Lung (tissue), 11 donors: ENCODE measurements at regions not wholly inside any gene's neighbourhood (a gene's known extent, or its start where the extent isn't known, plus 50 kb on each side); places are given as distances from the start of the nearest gene placed in this dataset.

Source experiments
- ATAC-seq: fragments of 200-7000 bp; cut with Tn5 transposase; one replicate; pipeline ENCODE4 v1.9.1; 2020; ENCODE audit warnings: moderate number of reproducible peaks; ENCODE audit not compliant: insufficient read depth, low FRiP score
- DNase-seq, 3 donors: peaks; one replicate each; pipeline ENCODE4 v3.0.0-alpha.2; 2013 to 2017
- H3K27ac ChIP-seq, 2 donors: one replicate each; pipeline ENCODE4 v1.5.1; 2013; ENCODE audit warnings: mild to moderate bottlenecking in 2 of 2, moderate library complexity in 2 of 2, control low read depth in 1 of 2, inconsistent platforms in 1 of 2, low read depth in 1 of 2, low read length in 1 of 2
- H3K27me3 ChIP-seq, 3 donors: one replicate each; pipeline ENCODE4 v1.5.1; 2013; ENCODE audit warnings: low read length in 2 of 3; ENCODE audit not compliant: control insufficient read depth in 3 of 3, insufficient read depth in 3 of 3
- H3K36me3 ChIP-seq, 4 donors: one replicate each; pipeline ENCODE4 v1.5.1; 2013; ENCODE audit warnings: low read length in 4 of 4, mild to moderate bottlenecking in 1 of 4, moderate library complexity in 1 of 4; ENCODE audit not compliant: control insufficient read depth in 4 of 4, insufficient read depth in 4 of 4
- H3K4me1 ChIP-seq, 5 donors: one replicate each; pipeline ENCODE4 v1.5.1; 2013; ENCODE audit warnings: low read length in 5 of 5, mild to moderate bottlenecking in 2 of 5, moderate library complexity in 1 of 5; ENCODE audit not compliant: control insufficient read depth in 5 of 5, insufficient read depth in 5 of 5
- H3K4me3 ChIP-seq: one replicate; pipeline ENCODE4 v1.5.1; 2013; ENCODE audit warnings: mild to moderate bottlenecking, control low read depth, moderate library complexity
- H3K9ac ChIP-seq, 2 donors: one replicate each; pipeline ENCODE4 v1.5.1; 2013; ENCODE audit warnings: low read length in 2 of 2, control low read depth in 1 of 2; ENCODE audit not compliant: insufficient read depth in 1 of 2
- H3K9me3 ChIP-seq, 4 donors: one replicate each; pipeline ENCODE4 v1.5.1; 2013; ENCODE audit warnings: low read length in 3 of 4, mild to moderate bottlenecking in 1 of 4, moderate library complexity in 1 of 4; ENCODE audit not compliant: control insufficient read depth in 4 of 4, insufficient read depth in 3 of 4
- WGBS, 2 donors: extraction: QIAGEN DNeasy Blood & Tissue Kit; methylation state at CpG; one replicate each; pipeline ENCODE4 v1.1.7; 2013; 5-methylcytosine and 5-hydroxymethylcytosine counted together
- TF ChIP-seq, protein P1 (sequence below): IDR thresholded peaks from 2 replicates; pipeline ENCODE4 v1.5.1; 2012; ENCODE audit warnings: mild to moderate bottlenecking; ENCODE audit errors: control extremely low read depth, extremely low read depth
- donor health status: control.
- donor health status: control.
- donor health status: Bipolar disorder and iron deficiency.
- donor health status: healthy.
- donor health status: DM: yes; HTN: yes; CAD: no.

DNA sequence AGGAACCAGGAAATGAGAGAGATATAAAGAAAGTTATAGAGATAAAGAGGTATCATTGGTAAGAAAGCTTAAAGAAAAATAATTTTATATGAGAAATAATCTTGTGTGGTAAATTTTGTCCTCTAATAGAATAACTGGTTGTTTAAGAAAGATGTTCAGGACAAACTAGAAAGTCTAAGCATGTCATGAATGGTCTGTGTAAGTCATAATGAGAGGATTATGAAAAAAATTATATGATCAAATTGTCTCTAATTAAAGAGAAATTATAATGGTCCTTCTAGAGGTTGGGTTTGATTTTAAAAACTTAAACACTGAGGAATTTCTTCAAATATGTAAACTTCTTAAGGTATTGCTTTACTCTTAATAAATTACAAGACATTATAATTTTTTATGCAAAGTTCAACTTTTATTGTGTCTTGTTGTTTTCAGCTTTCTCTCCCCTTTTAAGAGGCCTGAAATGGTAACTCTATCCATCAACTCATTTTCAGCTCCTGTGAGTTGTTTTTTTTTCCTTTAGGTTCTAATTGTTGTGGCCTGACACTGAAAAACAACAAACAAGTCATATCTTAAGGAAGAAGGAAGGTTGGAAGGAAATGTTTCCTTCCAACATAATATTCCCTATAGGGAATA, 88.2 kb upstream of the CNOT2 start:
- H3K27me3 ChIP-seq = no peaks in the 10 kb centered on the region
- no peak overlapping the region for H3K4me3 ChIP-seq
- ATAC-seq (no peak), DNase-seq (peak in 2 of 3 donors; percentile 8 to 27)
- TF ChIP-seq, protein P1, sequence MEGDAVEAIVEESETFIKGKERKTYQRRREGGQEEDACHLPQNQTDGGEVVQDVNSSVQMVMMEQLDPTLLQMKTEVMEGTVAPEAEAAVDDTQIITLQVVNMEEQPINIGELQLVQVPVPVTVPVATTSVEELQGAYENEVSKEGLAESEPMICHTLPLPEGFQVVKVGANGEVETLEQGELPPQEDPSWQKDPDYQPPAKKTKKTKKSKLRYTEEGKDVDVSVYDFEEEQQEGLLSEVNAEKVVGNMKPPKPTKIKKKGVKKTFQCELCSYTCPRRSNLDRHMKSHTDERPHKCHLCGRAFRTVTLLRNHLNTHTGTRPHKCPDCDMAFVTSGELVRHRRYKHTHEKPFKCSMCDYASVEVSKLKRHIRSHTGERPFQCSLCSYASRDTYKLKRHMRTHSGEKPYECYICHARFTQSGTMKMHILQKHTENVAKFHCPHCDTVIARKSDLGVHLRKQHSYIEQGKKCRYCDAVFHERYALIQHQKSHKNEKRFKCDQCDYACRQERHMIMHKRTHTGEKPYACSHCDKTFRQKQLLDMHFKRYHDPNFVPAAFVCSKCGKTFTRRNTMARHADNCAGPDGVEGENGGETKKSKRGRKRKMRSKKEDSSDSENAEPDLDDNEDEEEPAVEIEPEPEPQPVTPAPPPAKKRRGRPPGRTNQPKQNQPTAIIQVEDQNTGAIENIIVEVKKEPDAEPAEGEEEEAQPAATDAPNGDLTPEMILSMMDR = no peak
- no peaks in the 10 kb centered on the region for H3K4me1 ChIP-seq
- no peak overlapping the region for H3K27ac ChIP-seq
- no peaks in the 10 kb centered on the region for H3K36me3 ChIP-seq
- no peak overlapping the region for H3K9ac ChIP-seq
- H3K9me3 ChIP-seq = peaks cover 0 to 14% (median 5%) of the 10 kb centered on the region in 4 donors

DNA sequence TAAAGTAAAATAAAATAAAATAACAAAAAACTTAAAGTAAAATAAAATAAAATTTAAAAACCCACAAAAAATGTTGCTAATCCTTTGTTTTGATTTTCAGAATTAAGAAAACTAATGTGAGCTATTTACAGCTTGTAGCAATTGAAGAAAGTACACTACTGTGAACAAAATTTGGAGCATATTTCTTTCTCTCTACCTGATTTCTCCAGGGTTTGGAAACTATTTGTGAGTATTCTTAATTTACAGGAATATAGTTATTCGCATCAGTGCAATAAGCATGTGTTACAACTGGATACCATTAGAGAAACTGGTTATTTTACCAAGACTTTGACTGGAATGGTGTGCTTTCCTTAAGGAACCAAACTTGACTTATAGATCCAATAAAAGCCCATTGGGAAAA, 86.1 kb upstream of the CNOT2 start:
- Histone ChIP-seq H3K27ac (no peak overlapping the region), H3K27me3 (no peaks in the 10 kb centered on the region), H3K36me3 (no peaks in the 10 kb centered on the region), H3K4me3 (no peak overlapping the region), H3K9me3 (peaks cover 0 to 14% (median 5%) of the 10 kb centered on the region in 4 donors), H3K4me1 (no peaks in the 10 kb centered on the region), H3K9ac (no peak overlapping the region)
- no peak for DNase-seq
- TF ChIP-seq, protein P1 = no peak
- WGBS, 2 donors = 86 to 97% methylated on average over 1 of the region's 1 CpG
- no peak for ATAC-seq

DNA sequence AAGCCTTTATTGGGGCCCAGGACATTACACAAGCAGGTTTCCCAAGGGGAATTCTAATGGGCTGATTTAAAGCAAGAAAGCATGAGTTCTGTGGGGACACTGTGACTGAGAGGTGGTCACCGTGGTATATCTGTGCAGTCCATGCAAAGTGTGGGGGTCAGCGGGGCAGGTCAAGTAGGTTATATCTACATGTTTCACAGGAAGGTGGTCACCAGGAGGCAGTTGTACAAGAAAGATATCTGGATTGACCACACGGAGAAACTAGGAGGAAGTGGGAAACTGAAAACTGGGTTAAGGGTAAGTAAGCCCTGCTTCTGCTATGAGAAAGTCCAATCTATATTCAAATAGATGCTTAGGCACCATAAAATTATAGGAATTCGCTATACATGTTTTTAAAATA, 77.8 kb upstream of the CNOT2 start:
- 78 to 81% methylated on average over 4 of the region's 4 CpGs for WGBS, 2 donors
- H3K27ac ChIP-seq = no peak overlapping the region

More for the DNA sequence above, 77.8 kb upstream of the CNOT2 start:
- Histone ChIP-seq H3K4me1 (no peaks in the 10 kb centered on the region), H3K9me3 (no peaks in the 10 kb centered on the region), H3K9ac (no peak overlapping the region), H3K4me3 (no peak overlapping the region), H3K36me3 (no peaks in the 10 kb centered on the region), H3K27me3 (no peaks in the 10 kb centered on the region)
- DNase-seq (no peak), ATAC-seq (no peak)
- TF ChIP-seq, protein P1 = no peak
